Progenitor cell of endocrine pancreas (in vitro differentiated cells): ENCODE measurements at regions not wholly inside any gene's neighbourhood (a gene's known extent, or its start where the extent isn't known, plus 50 kb on each side); places are given as distances from the start of the nearest gene placed in this dataset.

Experiments used
- DNase-seq: peaks from one replicate; pipeline ENCODE4 v3.0.0; 2021; ENCODE audit warnings: low spot score; ENCODE audit not compliant: unreplicated experiment
- H3K27ac Mint-ChIP-seq: 2 replicates; pipeline ENCODE4 v1.8.0; 2021; ENCODE audit warnings: mild to moderate bottlenecking, moderate library complexity, mixed read lengths
- H3K27me3 Mint-ChIP-seq: 2 replicates; pipeline ENCODE4 v1.8.0; 2021; ENCODE audit warnings: mixed read lengths
- H3K36me3 Mint-ChIP-seq: 2 replicates; pipeline ENCODE4 v1.8.0; 2022; ENCODE audit warnings: mixed read lengths; ENCODE audit not compliant: insufficient read depth
- H3K4me1 Mint-ChIP-seq: 2 replicates; pipeline ENCODE4 v1.8.0; 2021; ENCODE audit warnings: low read depth, mixed read lengths
- H3K4me3 Mint-ChIP-seq: 2 replicates; pipeline ENCODE4 v1.8.0; 2021; ENCODE audit warnings: low read depth, mild to moderate bottlenecking, moderate library complexity, mixed read lengths
- H3K9me3 Mint-ChIP-seq: 2 replicates; pipeline ENCODE4 v1.8.0; 2021; ENCODE audit warnings: low read depth, mixed read lengths
- CTCF ChIP-seq: fragments of 200-600 bp; sonication (generic); IDR thresholded peaks from one replicate; pipeline ENCODE4 v1.5.0; 2021; ENCODE audit warnings: antibody characterized with exemption, mild to moderate bottlenecking; ENCODE audit not compliant: unreplicated experiment

GRCh38 chr1:82564333-82564732 is 763.6 kb downstream of the ADGRL2 start:
- no peak for DNase-seq
- Mint-ChIP-seq H3K4me3 (no peak overlapping the region), H3K4me1 (peaks cover 4% of the 10 kb centered on the region), H3K27ac (no peak overlapping the region), H3K36me3 (no peaks in the 10 kb centered on the region), H3K27me3 (no peaks in the 10 kb centered on the region), H3K9me3 (no peaks in the 10 kb centered on the region)
- TF ChIP-seq CTCF: no peak

GRCh38 chr1:82562448-82562847 is 761.7 kb downstream of the ADGRL2 start:
- no peak for DNase-seq
- no peak overlapping the region for H3K4me3 Mint-ChIP-seq
- no peaks in the 10 kb centered on the region for H3K36me3 Mint-ChIP-seq
- no peaks in the 10 kb centered on the region for H3K9me3 Mint-ChIP-seq
- no peak overlapping the region for H3K27ac Mint-ChIP-seq
- TF ChIP-seq CTCF: no peak
- no peaks in the 10 kb centered on the region for H3K27me3 Mint-ChIP-seq
- peaks cover 4% of the 10 kb centered on the region for H3K4me1 Mint-ChIP-seq

GRCh38 chr1:82560566-82560965 is 759.8 kb downstream of the ADGRL2 start:
- Mint-ChIP-seq H3K27me3 (no peaks in the 10 kb centered on the region), H3K9me3 (no peaks in the 10 kb centered on the region), H3K27ac (no peak overlapping the region), H3K4me1 (no peaks in the 10 kb centered on the region), H3K4me3 (no peak overlapping the region), H3K36me3 (no peaks in the 10 kb centered on the region)
- no peak for DNase-seq
- TF ChIP-seq CTCF: no peak

- H3K4me1 Mint-ChIP-seq: no peaks in the 10 kb centered on the region
- H3K27me3 Mint-ChIP-seq: no peaks in the 10 kb centered on the region
- H3K9me3 Mint-ChIP-seq: no peaks in the 10 kb centered on the region
- TF ChIP-seq CTCF: no peak
- H3K4me3 Mint-ChIP-seq: no peak overlapping the region
- DNase-seq: no peak
- H3K36me3 Mint-ChIP-seq: no peaks in the 10 kb centered on the region
- no peak overlapping the region for H3K27ac Mint-ChIP-seq
These were observed 754.8 kb downstream of the ADGRL2 start for GRCh38 chr1:82555501-82555900.

- DNase-seq: no peak
- Mint-ChIP-seq H3K4me3 (no peak overlapping the region), H3K36me3 (no peaks in the 10 kb centered on the region), H3K27me3 (no peaks in the 10 kb centered on the region), H3K9me3 (peaks cover 3% of the 10 kb centered on the region), H3K4me1 (no peaks in the 10 kb centered on the region), H3K27ac (no peak overlapping the region)
- TF ChIP-seq CTCF: no peak
These were observed 749.1 kb downstream of the ADGRL2 start for GRCh38 chr1:82549841-82550240.

- DNase-seq: no peak
- no peak overlapping the region for H3K4me3 Mint-ChIP-seq
- no peaks in the 10 kb centered on the region for H3K4me1 Mint-ChIP-seq
- H3K27ac Mint-ChIP-seq: no peak overlapping the region
- peaks cover 2% of the 10 kb centered on the region for H3K36me3 Mint-ChIP-seq
- no peak for TF ChIP-seq CTCF
- H3K9me3 Mint-ChIP-seq: peaks cover 24% of the 10 kb centered on the region
- H3K27me3 Mint-ChIP-seq: no peaks in the 10 kb centered on the region
These were observed 742.0 kb downstream of the ADGRL2 start for GRCh38 chr1:82542766-82543165.
